K562 (cell line): ENCODE measurements at regions not wholly inside any gene's neighbourhood (a gene's known extent, or its start where the extent isn't known, plus 50 kb on each side); places are given as distances from the start of the nearest gene placed in this dataset.

Experiments
- ARID4B ChIP-seq: sonication (generic); formaldehyde crosslinking; IDR thresholded peaks from 2 replicates; pipeline ENCODE4 v1.8.0; 2022; ENCODE audit warnings: mild to moderate bottlenecking, missing genetic modification reagents
- HDAC8 ChIP-seq: fragments of 450-650 bp; IDR thresholded peaks from 2 replicates; pipeline ENCODE4 v1.6.1; 2016; ENCODE audit warnings: mild to moderate bottlenecking, missing genetic modification characterization, moderate library complexity, missing compliant biosample characterization
- ILF3 ChIP-seq: fragments of 450-650 bp; IDR thresholded peaks from 2 replicates; pipeline ENCODE4 v1.6.1; 2018; ENCODE audit warnings: antibody characterized with exemption, mild to moderate bottlenecking, moderate library complexity, borderline replicate concordance
- KLF16 ChIP-seq: IDR thresholded peaks from 2 replicates; pipeline ENCODE4 v1.6.1; 2016; ENCODE audit warnings: antibody characterized with exemption
- MIER1 ChIP-seq: fragments of 450-650 bp; IDR thresholded peaks from 2 replicates; pipeline ENCODE4 v1.6.1; 2016; ENCODE audit warnings: antibody characterized with exemption, mild to moderate bottlenecking, low read depth
- MTA3 ChIP-seq: fragments of 450-650 bp; formaldehyde crosslinking; IDR thresholded peaks from 2 replicates; pipeline ENCODE4 v1.6.1; 2017; ENCODE audit warnings: mild to moderate bottlenecking, borderline replicate concordance
- NFE2 ChIP-seq: IDR thresholded peaks from 2 replicates; pipeline ENCODE4 v1.6.1; 2014; ENCODE audit warnings: antibody characterized with exemption, low read depth
- SMARCA4 ChIP-seq: fragments of 450-650 bp; IDR thresholded peaks from 2 replicates; pipeline ENCODE4 v1.6.1; 2016
- SMARCE1 ChIP-seq: fragments of 450-650 bp; IDR thresholded peaks from 2 replicates; pipeline ENCODE4 v1.7.1; 2016; ENCODE audit warnings: mild to moderate bottlenecking
- STAT5A ChIP-seq: IDR thresholded peaks from 2 replicates; pipeline ENCODE4 v1.6.1; 2012; ENCODE audit warnings: low read length, inconsistent platforms, borderline replicate concordance
- XRCC3 ChIP-seq: fragments of 450-650 bp; IDR thresholded peaks from 2 replicates; pipeline ENCODE4 v1.6.1; 2017; ENCODE audit warnings: mild to moderate bottlenecking, moderate library complexity
- ZNF766 ChIP-seq: fragments of 200-800 bp; sonication (Bioruptor generic); conservative IDR thresholded peaks from 2 replicates; pipeline ENCODE4 v1.6.1; 2016; ENCODE audit warnings: missing genetic modification characterization, missing compliant biosample characterization
- TF ChIP-seq, protein P1 (sequence below), 2 experiments: fragments of 450-650 bp; formaldehyde crosslinking in 1 of 2; IDR thresholded peaks; 2 replicates each; pipeline versions ENCODE4 v1.4.0 to v1.6.1; 2014 to 2020; ENCODE audit warnings: mild to moderate bottlenecking in 2 of 2, borderline replicate concordance in 1 of 2, low read depth in 1 of 2

- TF ChIP-seq SMARCA4 (peak; percentile 75; the same call in 1 of the 2 replicates), MIER1 (no peak), ZNF766 (CRISPR knock-in tag) (peak; percentile 54; the same call in 1 of the 2 replicates), NFE2 (no peak), ILF3 (no peak), MTA3 (no peak), XRCC3 (no peak), KLF16 (peak; percentile 70; the same call in 1 of the 2 replicates), HDAC8 (tag) (no peak), STAT5A (peak; percentile 70), SMARCE1 (peak; percentile 75), ARID4B (no peak)
- TF ChIP-seq, protein P1, sequence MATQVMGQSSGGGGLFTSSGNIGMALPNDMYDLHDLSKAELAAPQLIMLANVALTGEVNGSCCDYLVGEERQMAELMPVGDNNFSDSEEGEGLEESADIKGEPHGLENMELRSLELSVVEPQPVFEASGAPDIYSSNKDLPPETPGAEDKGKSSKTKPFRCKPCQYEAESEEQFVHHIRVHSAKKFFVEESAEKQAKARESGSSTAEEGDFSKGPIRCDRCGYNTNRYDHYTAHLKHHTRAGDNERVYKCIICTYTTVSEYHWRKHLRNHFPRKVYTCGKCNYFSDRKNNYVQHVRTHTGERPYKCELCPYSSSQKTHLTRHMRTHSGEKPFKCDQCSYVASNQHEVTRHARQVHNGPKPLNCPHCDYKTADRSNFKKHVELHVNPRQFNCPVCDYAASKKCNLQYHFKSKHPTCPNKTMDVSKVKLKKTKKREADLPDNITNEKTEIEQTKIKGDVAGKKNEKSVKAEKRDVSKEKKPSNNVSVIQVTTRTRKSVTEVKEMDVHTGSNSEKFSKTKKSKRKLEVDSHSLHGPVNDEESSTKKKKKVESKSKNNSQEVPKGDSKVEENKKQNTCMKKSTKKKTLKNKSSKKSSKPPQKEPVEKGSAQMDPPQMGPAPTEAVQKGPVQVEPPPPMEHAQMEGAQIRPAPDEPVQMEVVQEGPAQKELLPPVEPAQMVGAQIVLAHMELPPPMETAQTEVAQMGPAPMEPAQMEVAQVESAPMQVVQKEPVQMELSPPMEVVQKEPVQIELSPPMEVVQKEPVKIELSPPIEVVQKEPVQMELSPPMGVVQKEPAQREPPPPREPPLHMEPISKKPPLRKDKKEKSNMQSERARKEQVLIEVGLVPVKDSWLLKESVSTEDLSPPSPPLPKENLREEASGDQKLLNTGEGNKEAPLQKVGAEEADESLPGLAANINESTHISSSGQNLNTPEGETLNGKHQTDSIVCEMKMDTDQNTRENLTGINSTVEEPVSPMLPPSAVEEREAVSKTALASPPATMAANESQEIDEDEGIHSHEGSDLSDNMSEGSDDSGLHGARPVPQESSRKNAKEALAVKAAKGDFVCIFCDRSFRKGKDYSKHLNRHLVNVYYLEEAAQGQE (IDR thresholded peaks at IDR 0.05; ENCODE audit: borderline replicate concordance), result no peak
- TF ChIP-seq, protein P1 (CRISPR knock-in tag; IDR thresholded peaks at IDR 0.05; ENCODE audit: low read depth), result no peak
- TF ChIP-seq, all 486 proteins: peak for 33
These were observed 266.6 kb upstream of the FAR2 start (continued) for GRCh38 chr12:28882444-28882843.
